ENCODE measurements at regions not wholly inside any gene's neighbourhood (a gene's known extent, or its start where the extent isn't known, plus 50 kb on each side); places are given as distances from the start of the nearest gene placed in this dataset.
A peak's percentile ranks its signal among the peaks of the same experiment; 100 is the strongest.

DNA sequence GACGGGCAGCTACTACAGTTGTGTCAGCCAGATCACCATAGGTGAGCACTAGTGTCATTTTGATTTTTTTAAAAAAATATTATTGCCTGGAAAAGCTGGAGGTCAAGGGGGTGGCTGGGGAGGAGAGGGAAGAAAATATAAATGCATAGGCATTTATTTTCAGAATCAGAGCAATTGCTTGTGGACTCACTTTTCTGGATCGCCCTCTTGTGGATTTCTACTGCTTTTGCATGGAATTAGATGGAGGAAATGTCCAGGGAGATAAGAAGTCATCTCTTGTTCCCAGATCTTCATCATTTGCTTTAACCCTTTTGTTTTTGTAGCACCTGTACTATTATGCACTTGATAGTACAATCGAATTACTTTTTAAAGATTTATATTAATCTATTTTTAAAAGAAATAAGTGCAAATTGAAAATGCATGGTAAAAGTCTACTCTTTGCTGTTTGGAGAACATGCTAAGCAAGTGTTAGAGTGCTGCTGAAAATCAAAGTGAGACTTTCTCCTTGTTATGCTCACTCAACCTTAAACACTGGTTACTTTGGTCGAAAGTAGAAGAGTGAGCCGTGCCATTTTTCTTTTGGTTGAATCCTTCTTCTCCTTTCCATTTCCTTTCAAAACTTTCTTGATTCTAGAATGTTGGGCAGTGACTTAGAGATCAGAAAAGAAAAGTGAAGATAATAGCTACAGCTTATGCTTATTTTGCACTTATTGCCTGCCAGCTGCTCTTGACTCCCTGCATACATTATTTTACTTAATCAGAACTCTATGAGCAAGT, 60.6 kb upstream of the ANO4 start:
- DNase-seq (ENCODE audit: low read depth), result peak; percentile 4
- H3K4me3 ChIP-seq (ENCODE audit: low read depth, low read length), result no peak overlapping the region

DNA sequence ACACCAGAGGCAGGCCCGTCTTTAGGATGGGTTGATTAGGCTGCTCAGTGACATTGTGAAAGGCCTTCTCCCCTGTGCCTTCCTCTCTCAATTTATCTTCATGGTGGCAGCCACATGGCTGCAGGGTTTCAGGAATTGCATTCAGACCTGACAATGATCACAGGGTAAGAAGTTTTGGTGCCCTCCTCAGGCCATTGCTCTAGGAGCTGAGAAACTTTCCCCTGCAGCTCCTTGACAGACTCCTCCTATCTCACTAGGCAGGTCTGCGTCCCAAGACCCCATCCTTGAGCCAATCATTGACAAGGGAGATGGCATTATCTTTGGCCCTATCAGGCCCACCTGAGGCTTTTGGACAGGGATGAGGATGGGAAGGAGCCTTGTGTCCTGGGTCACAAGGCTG, 57.4 kb upstream of the ANO4 start:
- no peak for DNase-seq (ENCODE audit: low read depth)
- H3K4me3 ChIP-seq (ENCODE audit: low read depth, low read length), result no peak overlapping the region

DNA sequence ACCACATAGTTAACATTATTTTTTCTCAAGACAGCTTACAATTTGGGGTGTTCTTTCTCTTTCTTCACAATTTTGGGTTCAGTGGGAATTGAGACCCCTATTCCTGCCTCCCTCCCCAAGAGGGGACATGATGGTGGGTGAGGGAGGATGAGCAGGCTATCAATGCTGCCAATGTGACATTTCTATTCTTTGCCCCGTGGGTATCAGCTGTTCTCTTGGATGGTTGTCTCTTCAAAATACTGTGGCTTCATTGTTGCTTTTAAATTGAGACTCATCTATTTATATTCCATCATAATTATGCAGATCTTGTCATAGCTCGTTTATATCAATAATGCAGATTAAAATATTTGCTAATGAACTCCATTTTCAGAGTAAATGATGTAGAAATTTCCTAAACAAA, 56.5 kb upstream of the ANO4 start:
- DNase-seq (ENCODE audit: low read depth), result no peak
- no peak overlapping the region for H3K4me3 ChIP-seq (ENCODE audit: low read depth, low read length)

DNA sequence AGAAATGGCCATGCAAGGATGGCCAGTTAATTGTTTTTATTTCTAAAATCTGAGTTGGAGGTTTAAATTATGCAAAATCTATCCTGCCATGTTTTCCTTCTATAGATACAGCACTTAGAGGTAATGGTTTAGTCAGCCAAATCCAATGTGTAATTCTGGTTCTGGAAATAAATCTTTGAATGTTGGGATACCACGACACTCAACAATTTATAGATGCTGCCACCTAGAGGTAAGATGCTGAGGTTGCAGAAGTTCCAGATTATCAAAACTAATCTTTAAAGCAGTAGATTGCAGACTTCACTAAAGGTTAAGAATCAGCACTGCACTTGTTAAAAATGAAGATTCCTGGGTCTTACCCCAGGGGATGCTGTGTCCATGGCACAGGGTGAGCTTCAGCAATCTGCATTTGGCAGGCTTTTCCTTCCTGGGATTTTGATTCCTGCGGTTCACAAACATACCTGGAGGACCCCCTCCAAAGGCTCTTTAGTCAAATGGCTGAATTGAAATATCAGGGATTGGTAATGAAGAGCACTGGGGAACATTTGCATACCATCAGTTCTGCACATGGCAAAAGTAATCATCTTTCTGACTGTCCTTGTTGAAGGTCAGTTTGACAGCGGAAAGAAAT, 53.4 kb upstream of the ANO4 start:
- DNase-seq (ENCODE audit: low read depth), result no peak
- no peak overlapping the region for H3K4me3 ChIP-seq (ENCODE audit: low read depth, low read length)

DNA sequence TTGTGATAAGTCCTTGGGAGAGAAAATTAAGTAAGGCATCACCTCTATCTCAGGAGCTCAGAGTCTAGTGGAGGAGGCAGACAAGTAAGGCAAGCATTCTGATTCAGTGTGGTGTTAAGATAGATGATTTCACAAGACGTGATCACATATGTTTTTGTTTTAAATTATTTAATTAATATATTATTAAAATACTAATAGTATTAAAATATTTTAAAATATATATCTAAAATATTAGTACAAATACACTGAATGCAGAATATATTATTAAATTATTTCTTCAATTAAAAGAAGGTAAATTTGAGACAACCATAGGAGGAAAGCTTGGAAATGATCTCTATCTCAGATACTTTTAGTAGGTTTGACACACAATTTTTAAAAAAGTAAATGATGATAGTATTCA, 51.5 kb upstream of the ANO4 start:
- no peak overlapping the region for H3K4me3 ChIP-seq (ENCODE audit: low read depth, low read length)
- DNase-seq (ENCODE audit: low read depth), result no peak

Data from skeletal muscle cell (primary cell).